ENCODE measurements at regions not wholly inside any gene's neighbourhood (a gene's known extent, or its start where the extent isn't known, plus 50 kb on each side); places are given as distances from the start of the nearest gene placed in this dataset.

- ATAC-seq (ENCODE audit: insufficient read depth, low FRiP score) (no peak), DNase-seq (peak in 1 of 3 donors; percentile 26)
- no peaks in the 10 kb centered on the region for H3K4me1 ChIP-seq (ENCODE audit: control insufficient read depth in 5 of 5, insufficient read depth in 5 of 5, low read length in 5 of 5)
- no peak overlapping the region for H3K9ac ChIP-seq (ENCODE audit: insufficient read depth in 1 of 2, low read length in 2 of 2)
- no peaks in the 10 kb centered on the region for H3K9me3 ChIP-seq (ENCODE audit: control insufficient read depth in 4 of 4, insufficient read depth in 3 of 4, low read length in 3 of 4)
- 62% methylated on average over 5 of the region's 5 CpGs for WGBS, 2 donors
- no peaks in the 10 kb centered on the region for H3K36me3 ChIP-seq (ENCODE audit: control insufficient read depth in 4 of 4, insufficient read depth in 4 of 4, low read length in 4 of 4)
- no peak for TF ChIP-seq CTCF (IDR thresholded peaks at IDR 0.05; ENCODE audit: control extremely low read depth, extremely low read depth)
- H3K27me3 ChIP-seq (ENCODE audit: control insufficient read depth in 3 of 3, insufficient read depth in 3 of 3, low read length in 2 of 3): no peaks in the 10 kb centered on the region
- no peak overlapping the region for H3K4me3 ChIP-seq
- no peak overlapping the region for H3K27ac ChIP-seq (ENCODE audit: low read depth in 1 of 2, low read length in 1 of 2)
Observed at GRCh38 chr10:128721963-128722445, 595.8 kb upstream of the MKI67 start.

DNA sequence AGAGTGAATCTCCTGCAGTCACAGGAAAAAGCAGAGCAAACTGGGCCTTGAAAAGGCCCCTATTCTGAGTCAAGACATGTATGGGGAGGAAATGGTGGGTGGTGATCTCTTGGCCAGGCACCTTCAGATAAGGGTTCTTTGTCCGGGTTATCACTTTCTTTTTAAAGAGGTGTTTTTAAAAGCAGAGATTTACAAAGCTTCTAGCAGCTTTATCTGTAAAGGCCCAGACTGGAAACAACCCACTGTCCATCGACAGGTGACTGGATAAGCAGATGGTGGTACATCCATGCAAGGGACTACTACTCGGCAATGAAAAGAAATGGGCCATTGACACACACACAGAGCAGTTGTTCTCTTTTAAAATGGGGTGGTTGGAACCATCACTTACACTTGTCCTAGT, 596.7 kb upstream of the MKI67 start:
- DNase-seq (no peak), ATAC-seq (ENCODE audit: insufficient read depth, low FRiP score) (no peak)
- Histone ChIP-seq H3K9ac (ENCODE audit: insufficient read depth in 1 of 2, low read length in 2 of 2) (no peak overlapping the region), H3K36me3 (ENCODE audit: control insufficient read depth in 4 of 4, insufficient read depth in 4 of 4, low read length in 4 of 4) (no peaks in the 10 kb centered on the region), H3K4me1 (ENCODE audit: control insufficient read depth in 5 of 5, insufficient read depth in 5 of 5, low read length in 5 of 5) (no peaks in the 10 kb centered on the region), H3K4me3 (no peak overlapping the region), H3K27ac (ENCODE audit: low read depth in 1 of 2, low read length in 1 of 2) (no peak overlapping the region), H3K9me3 (ENCODE audit: control insufficient read depth in 4 of 4, insufficient read depth in 3 of 4, low read length in 3 of 4) (no peaks in the 10 kb centered on the region), H3K27me3 (ENCODE audit: control insufficient read depth in 3 of 3, insufficient read depth in 3 of 3, low read length in 2 of 3) (no peaks in the 10 kb centered on the region)
- no peak for TF ChIP-seq CTCF (IDR thresholded peaks at IDR 0.05; ENCODE audit: control extremely low read depth, extremely low read depth)
- WGBS, 2 donors: 60 to 85% methylated on average over 3 of the region's 3 CpGs

DNA sequence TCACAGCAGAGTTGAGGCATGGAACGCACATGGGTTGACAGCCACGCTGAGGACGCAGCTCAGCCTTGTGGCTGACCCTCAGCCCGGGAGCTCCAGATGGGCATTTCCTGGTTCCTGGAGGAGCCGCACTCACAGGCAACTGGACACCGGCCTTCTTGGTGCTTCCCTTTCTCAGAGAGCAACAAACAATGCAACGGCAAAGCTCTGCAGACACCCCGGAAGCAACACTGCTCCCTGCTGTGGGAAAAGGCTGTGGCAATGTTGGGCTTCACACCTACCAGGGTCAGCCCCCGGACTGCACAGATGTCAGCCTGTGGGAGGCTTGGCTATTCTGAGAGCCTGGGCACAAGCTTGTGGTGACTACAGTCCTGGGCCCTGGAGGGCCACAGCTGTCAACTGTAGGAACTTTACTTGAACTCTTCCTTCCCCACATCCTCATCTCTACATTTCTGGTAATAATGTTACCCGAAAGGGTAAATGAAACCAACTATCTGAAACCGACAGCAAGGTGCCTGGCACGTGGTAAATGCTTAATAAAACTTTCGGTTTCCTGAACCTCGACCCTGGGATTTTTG, 597.5 kb upstream of the MKI67 start:
- H3K9me3 ChIP-seq (ENCODE audit: control insufficient read depth in 4 of 4, insufficient read depth in 3 of 4, low read length in 3 of 4): no peaks in the 10 kb centered on the region
- ATAC-seq (ENCODE audit: insufficient read depth, low FRiP score) (no peak), DNase-seq (no peak)
- H3K36me3 ChIP-seq (ENCODE audit: control insufficient read depth in 4 of 4, insufficient read depth in 4 of 4, low read length in 4 of 4): no peaks in the 10 kb centered on the region
- no peak overlapping the region for H3K9ac ChIP-seq (ENCODE audit: insufficient read depth in 1 of 2, low read length in 2 of 2)
- no peak overlapping the region for H3K27ac ChIP-seq (ENCODE audit: low read depth in 1 of 2, low read length in 1 of 2)
- no peak overlapping the region for H3K4me3 ChIP-seq
- no peaks in the 10 kb centered on the region for H3K27me3 ChIP-seq (ENCODE audit: control insufficient read depth in 3 of 3, insufficient read depth in 3 of 3, low read length in 2 of 3)
- 70 to 72% methylated on average over 14 of the region's 14 CpGs for WGBS, 2 donors
- no peaks in the 10 kb centered on the region for H3K4me1 ChIP-seq (ENCODE audit: control insufficient read depth in 5 of 5, insufficient read depth in 5 of 5, low read length in 5 of 5)
- no peak for TF ChIP-seq CTCF (IDR thresholded peaks at IDR 0.05; ENCODE audit: control extremely low read depth, extremely low read depth)

DNA sequence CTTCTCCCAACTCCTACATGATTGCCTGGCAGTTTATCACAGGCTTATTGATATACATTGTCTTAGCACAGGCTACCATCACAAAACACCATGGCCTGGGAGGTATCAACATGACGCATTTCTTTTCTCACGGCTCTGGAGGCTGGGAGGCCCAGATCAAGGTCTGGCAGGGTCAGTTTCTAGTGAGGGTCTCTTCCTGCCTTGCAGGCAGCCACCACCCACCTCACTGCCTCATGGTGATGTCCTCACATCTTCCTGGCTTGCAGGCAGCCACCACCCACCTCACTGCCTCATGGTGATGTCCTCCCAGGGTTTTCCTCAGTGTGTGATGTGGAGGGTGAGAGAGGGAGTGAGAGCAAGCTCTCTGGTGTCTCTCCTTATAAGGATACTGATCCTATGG, 599.3 kb upstream of the MKI67 start:
- Histone ChIP-seq H3K27me3 (ENCODE audit: control insufficient read depth in 3 of 3, insufficient read depth in 3 of 3, low read length in 2 of 3) (no peaks in the 10 kb centered on the region), H3K9me3 (ENCODE audit: control insufficient read depth in 4 of 4, insufficient read depth in 3 of 4, low read length in 3 of 4) (no peaks in the 10 kb centered on the region), H3K9ac (ENCODE audit: insufficient read depth in 1 of 2, low read length in 2 of 2) (no peak overlapping the region), H3K27ac (ENCODE audit: low read depth in 1 of 2, low read length in 1 of 2) (no peak overlapping the region), H3K4me3 (no peak overlapping the region), H3K4me1 (ENCODE audit: control insufficient read depth in 5 of 5, insufficient read depth in 5 of 5, low read length in 5 of 5) (no peaks in the 10 kb centered on the region), H3K36me3 (ENCODE audit: control insufficient read depth in 4 of 4, insufficient read depth in 4 of 4, low read length in 4 of 4) (no peaks in the 10 kb centered on the region)
- no peak for TF ChIP-seq CTCF (IDR thresholded peaks at IDR 0.05; ENCODE audit: control extremely low read depth, extremely low read depth)
- DNase-seq (no peak), ATAC-seq (ENCODE audit: insufficient read depth, low FRiP score) (no peak)
- 85 to 90% methylated on average over 2 of the region's 2 CpGs for WGBS, 2 donors

All from lung (tissue), 11 donors.